Tibial artery (tissue), 4 donors: ENCODE measurements at regions not wholly inside any gene's neighbourhood (a gene's known extent, or its start where the extent isn't known, plus 50 kb on each side); places are given as distances from the start of the nearest gene placed in this dataset.

Experiments used
- DNase-seq, 2 donors: peaks; one replicate each; pipeline ENCODE4 v3.0.0-alpha.2; 2019
- H3K27ac ChIP-seq, 2 donors: fragments of 200-600 bp; sonication (generic) in 1 of 2; 1 replicate in 1 of 2; 2 replicates in 1 of 2; pipeline ENCODE4 v1.5.1; 2018 to 2019; ENCODE audit warnings: mild to moderate bottlenecking in 1 of 2
- H3K27me3 ChIP-seq, 2 donors: fragments of 200-600 bp; sonication (generic) in 1 of 2; one replicate each; pipeline versions ENCODE4 v1.5.1 to v1.6.0; 2016 to 2019
- H3K36me3 ChIP-seq, 3 donors: fragments of 200-600 bp; sonication (generic) in 2 of 3; one replicate each; pipeline ENCODE4 v1.5.1; 2016 to 2019; ENCODE audit warnings: mild to moderate bottlenecking in 2 of 3
- H3K4me1 ChIP-seq, 4 donors: fragments of 200-600 bp; sonication (generic) in 2 of 4; 1 replicate in 3 of 4; 2 replicates in 1 of 4; pipeline ENCODE4 v1.5.1; 2016 to 2019
- H3K4me3 ChIP-seq, 2 donors: fragments of 200-600 bp; sonication (generic) in 1 of 2; 1 replicate in 1 of 2; 2 replicates in 1 of 2; pipeline ENCODE4 v1.5.1; 2018 to 2019; ENCODE audit warnings: mild to moderate bottlenecking in 2 of 2
- H3K9me3 ChIP-seq, 3 donors: fragments of 200-600 bp; sonication (generic) in 1 of 3; one replicate each; pipeline ENCODE4 v1.5.1; 2016 to 2019
- intact Hi-C: fragments of 100-400 bp; cut with DNase I; formaldehyde crosslinking; loops from one replicate; pipeline ENCODE4 v1.15.0; 2023; ENCODE audit warnings: low total_unique reads
- TF ChIP-seq, protein P1 (sequence below), 2 experiments: fragments of 200-600 bp in 1 of 2; fragments of 450-650 bp in 1 of 2; IDR thresholded peaks; one replicate each; pipeline ENCODE4 v1.5.1; 2017 to 2019; ENCODE audit warnings: antibody characterized with exemption in 2 of 2, mild to moderate bottlenecking in 1 of 2, moderate library complexity in 1 of 2

DNA sequence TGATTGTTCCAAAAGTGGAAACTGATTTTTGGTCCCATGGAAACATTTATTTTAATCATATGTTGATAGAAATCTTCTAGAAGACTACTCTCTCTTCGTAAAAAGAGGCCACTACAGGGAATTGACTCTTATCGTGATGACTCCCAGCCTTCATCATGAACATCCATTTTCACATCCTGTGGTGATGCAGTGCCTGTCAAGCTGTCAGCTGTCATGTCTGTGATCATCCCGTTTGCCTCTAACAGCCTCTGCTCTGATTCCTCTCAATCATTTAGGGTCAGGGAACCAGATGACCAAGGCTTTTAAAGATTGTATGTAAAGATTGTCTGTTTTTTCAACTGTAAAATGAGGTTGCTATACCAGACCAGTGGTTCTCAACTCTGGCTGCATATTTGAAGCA, 419.0 kb upstream of the MGAT4C start:
- TF ChIP-seq, protein P1, sequence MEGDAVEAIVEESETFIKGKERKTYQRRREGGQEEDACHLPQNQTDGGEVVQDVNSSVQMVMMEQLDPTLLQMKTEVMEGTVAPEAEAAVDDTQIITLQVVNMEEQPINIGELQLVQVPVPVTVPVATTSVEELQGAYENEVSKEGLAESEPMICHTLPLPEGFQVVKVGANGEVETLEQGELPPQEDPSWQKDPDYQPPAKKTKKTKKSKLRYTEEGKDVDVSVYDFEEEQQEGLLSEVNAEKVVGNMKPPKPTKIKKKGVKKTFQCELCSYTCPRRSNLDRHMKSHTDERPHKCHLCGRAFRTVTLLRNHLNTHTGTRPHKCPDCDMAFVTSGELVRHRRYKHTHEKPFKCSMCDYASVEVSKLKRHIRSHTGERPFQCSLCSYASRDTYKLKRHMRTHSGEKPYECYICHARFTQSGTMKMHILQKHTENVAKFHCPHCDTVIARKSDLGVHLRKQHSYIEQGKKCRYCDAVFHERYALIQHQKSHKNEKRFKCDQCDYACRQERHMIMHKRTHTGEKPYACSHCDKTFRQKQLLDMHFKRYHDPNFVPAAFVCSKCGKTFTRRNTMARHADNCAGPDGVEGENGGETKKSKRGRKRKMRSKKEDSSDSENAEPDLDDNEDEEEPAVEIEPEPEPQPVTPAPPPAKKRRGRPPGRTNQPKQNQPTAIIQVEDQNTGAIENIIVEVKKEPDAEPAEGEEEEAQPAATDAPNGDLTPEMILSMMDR (IDR thresholded peaks at IDR 0.05), result no peak
- Histone ChIP-seq H3K27me3 (no peaks in the 10 kb centered on the region), H3K36me3 (no peaks in the 10 kb centered on the region), H3K9me3 (no peaks in the 10 kb centered on the region), H3K27ac (no peak overlapping the region), H3K4me1 (no peaks in the 10 kb centered on the region), H3K4me3 (no peak overlapping the region)
- DNase-seq, result no peak
- intact Hi-C loops, result no loop called here

DNA sequence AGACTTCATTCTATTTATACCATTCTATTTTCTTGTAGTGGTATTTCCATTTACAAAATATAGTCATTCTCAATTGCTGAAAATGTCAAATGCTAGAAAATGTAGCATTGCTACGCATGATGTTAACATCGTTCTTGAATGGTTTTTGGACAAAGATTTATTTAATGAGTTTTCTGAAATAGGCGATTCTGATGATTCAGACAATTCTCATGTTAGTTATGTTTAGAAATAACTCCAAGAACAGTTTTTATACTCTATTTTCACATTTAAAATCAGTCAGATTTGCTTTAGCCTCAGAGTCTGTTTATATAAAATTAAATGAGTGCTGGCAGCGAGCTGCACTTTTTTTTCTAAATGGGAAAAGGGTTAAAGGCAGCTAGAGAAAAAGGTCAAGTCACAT, 414.8 kb upstream of the MGAT4C start:
- intact Hi-C loops, result no loop called here
- DNase-seq, result no peak
- Histone ChIP-seq H3K27ac (no peak overlapping the region), H3K36me3 (no peaks in the 10 kb centered on the region), H3K4me1 (no peaks in the 10 kb centered on the region), H3K27me3 (no peaks in the 10 kb centered on the region), H3K4me3 (no peak overlapping the region), H3K9me3 (no peaks in the 10 kb centered on the region)
- TF ChIP-seq, protein P1 (IDR thresholded peaks at IDR 0.05), result no peak

DNA sequence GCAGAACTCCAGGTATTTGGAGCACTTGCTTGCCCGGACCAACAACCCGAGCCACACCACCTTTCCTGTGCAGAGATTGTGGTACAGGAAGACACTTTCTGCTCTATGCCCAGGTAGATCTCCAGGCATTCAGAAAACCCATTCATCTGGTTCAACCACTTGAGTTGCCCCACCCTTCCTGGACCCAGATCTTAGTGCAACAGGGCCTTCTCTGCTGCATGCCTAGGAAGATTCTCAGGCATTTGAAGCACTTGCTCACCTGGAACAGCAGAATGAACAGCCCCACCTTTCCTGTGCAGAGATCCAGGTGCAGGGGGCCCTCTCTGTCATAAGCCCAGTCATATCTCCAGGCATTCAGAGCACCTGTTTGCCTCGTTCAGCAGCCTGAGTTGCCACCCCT, 412.8 kb upstream of the MGAT4C start:
- no peaks in the 10 kb centered on the region for H3K27me3 ChIP-seq
- intact Hi-C loops, result no loop called here
- no peaks in the 10 kb centered on the region for H3K9me3 ChIP-seq
- TF ChIP-seq, protein P1 (IDR thresholded peaks at IDR 0.05), result no peak
- no peak overlapping the region for H3K27ac ChIP-seq
- H3K36me3 ChIP-seq, result no peaks in the 10 kb centered on the region
- no peak overlapping the region for H3K4me3 ChIP-seq
- DNase-seq, result no peak
- no peaks in the 10 kb centered on the region for H3K4me1 ChIP-seq

DNA sequence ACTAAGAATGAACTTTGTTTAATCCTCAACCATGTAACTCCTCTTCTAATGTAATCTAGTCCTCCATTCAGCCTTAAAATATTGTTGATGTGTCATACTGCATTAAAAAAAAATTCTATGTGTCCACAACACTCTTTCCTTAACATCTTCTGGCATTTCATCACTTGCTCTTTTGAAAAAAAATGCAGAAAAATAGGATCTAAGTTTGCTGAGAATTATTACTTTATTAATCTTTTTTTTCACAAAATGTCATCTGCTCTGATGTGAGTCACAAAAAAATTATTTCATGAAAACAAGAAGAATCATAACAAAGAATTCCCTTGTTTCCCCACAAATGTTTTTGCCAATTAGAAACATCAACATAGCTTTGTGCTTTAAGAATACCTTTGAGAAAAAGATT, 410.1 kb upstream of the MGAT4C start:
- Histone ChIP-seq H3K4me3 (no peak overlapping the region), H3K36me3 (no peaks in the 10 kb centered on the region), H3K4me1 (no peaks in the 10 kb centered on the region), H3K27me3 (no peaks in the 10 kb centered on the region), H3K27ac (no peak overlapping the region), H3K9me3 (no peaks in the 10 kb centered on the region)
- DNase-seq, result no peak
- intact Hi-C loops, result no loop called here
- TF ChIP-seq, protein P1 (IDR thresholded peaks at IDR 0.05), result no peak

DNA sequence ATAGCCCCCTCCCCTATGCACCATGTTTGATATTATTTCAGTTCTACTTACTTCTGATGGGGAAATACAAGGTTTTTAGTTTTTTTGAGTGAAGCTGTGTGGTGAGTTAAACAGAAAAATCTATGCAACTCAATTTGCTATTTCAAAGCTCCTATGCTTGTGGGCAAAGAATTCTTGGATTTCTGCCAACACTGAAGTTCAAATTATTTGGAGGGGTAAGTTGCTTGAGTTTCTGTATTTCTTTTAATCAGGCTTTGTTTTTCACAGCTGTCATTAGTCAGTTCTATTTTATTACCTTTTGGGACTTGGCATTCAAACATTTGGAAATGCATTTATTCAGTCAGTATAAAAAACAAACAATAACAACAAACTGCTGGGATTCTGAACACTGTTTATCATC, 407.5 kb upstream of the MGAT4C start:
- intact Hi-C loops, result no loop called here
- H3K4me3 ChIP-seq, result no peak overlapping the region
- H3K27me3 ChIP-seq, result no peaks in the 10 kb centered on the region
- DNase-seq, result no peak
- no peaks in the 10 kb centered on the region for H3K9me3 ChIP-seq
- TF ChIP-seq, protein P1 (IDR thresholded peaks at IDR 0.05), result no peak
- H3K4me1 ChIP-seq, result no peaks in the 10 kb centered on the region
- no peaks in the 10 kb centered on the region for H3K36me3 ChIP-seq
- no peak overlapping the region for H3K27ac ChIP-seq

DNA sequence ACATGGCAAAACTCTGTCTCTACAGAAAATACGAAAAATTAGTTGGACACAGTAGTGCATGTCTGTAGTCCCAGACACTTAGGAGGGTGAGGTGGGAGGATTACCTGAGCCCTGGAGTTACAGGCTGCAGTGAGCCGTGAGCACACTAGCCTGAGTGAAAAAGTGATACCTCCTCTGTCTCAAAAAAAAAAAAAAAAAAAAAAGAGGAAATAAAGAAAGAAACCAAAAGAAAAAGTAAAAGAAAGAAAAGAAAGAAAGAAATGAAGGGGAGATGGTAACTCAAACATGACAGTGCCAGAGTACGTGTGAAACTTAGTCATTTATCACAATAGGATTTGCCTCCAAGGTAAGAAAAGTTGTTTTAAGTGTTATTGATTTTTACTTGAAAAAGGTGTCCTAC, 407.0 kb upstream of the MGAT4C start:
- TF ChIP-seq, protein P1 (IDR thresholded peaks at IDR 0.05), result no peak
- H3K4me1 ChIP-seq, result no peaks in the 10 kb centered on the region
- H3K36me3 ChIP-seq, result no peaks in the 10 kb centered on the region
- no peak overlapping the region for H3K4me3 ChIP-seq
- H3K9me3 ChIP-seq, result no peaks in the 10 kb centered on the region
- DNase-seq, result no peak
- no peak overlapping the region for H3K27ac ChIP-seq
- intact Hi-C loops, result no loop called here
- no peaks in the 10 kb centered on the region for H3K27me3 ChIP-seq
